OCI-LY1 (cell line): ENCODE measurements at regions not wholly inside any gene's neighbourhood (a gene's known extent, or its start where the extent isn't known, plus 50 kb on each side); places are given as distances from the start of the nearest gene placed in this dataset.
A peak's percentile ranks its signal among the peaks of the same experiment; 100 is the strongest.

Experiments used
- H2AFZ ChIP-seq: fragments of 200-600 bp; sonication (generic), shearing (Covaris generic); 2 replicates; pipeline ENCODE4 v1.6.0; 2014; ENCODE audit warnings: antibody characterized with exemption, mild to moderate bottlenecking, low read length
- H3F3A ChIP-seq: fragments of 200-600 bp; sonication (generic), shearing (Covaris generic); 2 replicates; pipeline ENCODE4 v1.6.0; 2014; ENCODE audit warnings: mild to moderate bottlenecking, antibody characterized with exemption, low read length, moderate library complexity; ENCODE audit not compliant: insufficient read depth
- H3K27ac ChIP-seq: fragments of 200-600 bp; sonication (generic); 2 replicates; pipeline ENCODE4 v1.5.1; 2014; ENCODE audit warnings: low read length, mixed run types, mild to moderate bottlenecking, low read depth; ENCODE audit not compliant: poor library complexity, severe bottlenecking
- H3K27me3 ChIP-seq: fragments of 200-600 bp; sonication (generic); 2 replicates; pipeline ENCODE4 v1.6.0; 2014; ENCODE audit warnings: antibody characterized with exemption, mild to moderate bottlenecking, low read length, moderate library complexity; ENCODE audit not compliant: insufficient read depth
- H3K36me3 ChIP-seq: fragments of 200-600 bp; sonication (generic); 2 replicates; pipeline ENCODE4 v1.6.1; 2014; ENCODE audit warnings: mild to moderate bottlenecking, antibody characterized with exemption, low read length, moderate library complexity, mixed read lengths; ENCODE audit not compliant: insufficient read depth
- H3K4me1 ChIP-seq: fragments of 200-600 bp; sonication (generic); 2 replicates; pipeline ENCODE4 v1.5.1; 2014; ENCODE audit warnings: mild to moderate bottlenecking, low read length, moderate library complexity; ENCODE audit not compliant: insufficient read depth, severe bottlenecking
- H3K4me2 ChIP-seq: fragments of 200-600 bp; sonication (generic), shearing (Covaris generic); 2 replicates; pipeline ENCODE4 v1.6.1; 2014; ENCODE audit warnings: low read length
- H3K4me3 ChIP-seq: fragments of 200-600 bp; sonication (generic); 2 replicates; pipeline ENCODE4 v1.5.1; 2014; ENCODE audit warnings: low read length, low read depth, mild to moderate bottlenecking, mixed read lengths; ENCODE audit not compliant: poor library complexity, severe bottlenecking
- H3K79me2 ChIP-seq: fragments of 200-600 bp; shearing (Covaris generic); 2 replicates; pipeline ENCODE4 v1.6.1; 2016; ENCODE audit warnings: mixed run types, low read length, mixed read lengths; ENCODE audit not compliant: insufficient read depth
- H3K9ac ChIP-seq: fragments of 200-600 bp; sonication (generic), shearing (Covaris generic); 2 replicates; pipeline ENCODE4 v1.6.1; 2014; ENCODE audit warnings: mild to moderate bottlenecking, low read length, mixed read lengths
- H3K9me2 ChIP-seq: fragments of 200-600 bp; sonication (generic), shearing (Covaris generic); 2 replicates; pipeline ENCODE4 v1.6.1; 2014; ENCODE audit warnings: low read depth, mild to moderate bottlenecking, low read length, mixed read lengths
- H3K9me3 ChIP-seq: fragments of 200-600 bp; shearing (Covaris generic); 2 replicates; pipeline ENCODE4 v1.6.1; 2014; ENCODE audit warnings: low read length, mixed read lengths
- H4K20me1 ChIP-seq: fragments of 200-600 bp; sonication (generic), shearing (Covaris generic); 2 replicates; pipeline ENCODE4 v1.6.0; 2016; ENCODE audit warnings: mild to moderate bottlenecking, low read length; ENCODE audit not compliant: insufficient read depth
- CTCF ChIP-seq: fragments of 200-600 bp; sonication (generic), shearing (Covaris generic); IDR thresholded peaks from 2 replicates; pipeline ENCODE4 v1.5.1; 2017; ENCODE audit warnings: mild to moderate bottlenecking, antibody characterized with exemption, low read length, moderate library complexity, mixed read lengths
- EZH2 ChIP-seq: fragments of 200-600 bp; sonication (generic), shearing (Covaris generic); IDR thresholded peaks from 2 replicates; pipeline ENCODE4 v1.8.0; 2017; ENCODE audit warnings: borderline replicate concordance, mixed run types, mild to moderate bottlenecking, antibody characterized with exemption, low read length, moderate library complexity, mixed read lengths

- Histone ChIP-seq H3K9me3 (no peaks in the 10 kb centered on the region), H3K4me1 (no peaks in the 10 kb centered on the region), H3K4me3 (no peak overlapping the region), H3K9me2 (no peaks in the 10 kb centered on the region), H3K79me2 (no peaks in the 10 kb centered on the region), H3K27me3 (no peaks in the 10 kb centered on the region), H2AFZ (no peak overlapping the region), H3F3A (no peaks in the 10 kb centered on the region), H3K4me2 (no peak overlapping the region), H3K27ac (no peak overlapping the region), H3K9ac (no peak overlapping the region), H3K36me3 (no peaks in the 10 kb centered on the region), H4K20me1 (no peaks in the 10 kb centered on the region)
- TF ChIP-seq CTCF: peak; percentile 63
- TF ChIP-seq EZH2: no peak
These were observed 616.9 kb upstream of the MAN1A1 start for GRCh38 chr6:119966484-119966883.

- Histone ChIP-seq H3K27me3 (no peaks in the 10 kb centered on the region), H3K4me1 (no peaks in the 10 kb centered on the region), H3K27ac (no peak overlapping the region), H3K4me2 (no peak overlapping the region), H3K9me2 (no peaks in the 10 kb centered on the region), H3F3A (no peaks in the 10 kb centered on the region), H3K9me3 (no peaks in the 10 kb centered on the region), H3K9ac (no peak overlapping the region), H3K4me3 (no peak overlapping the region), H2AFZ (no peak overlapping the region), H4K20me1 (no peaks in the 10 kb centered on the region), H3K36me3 (no peaks in the 10 kb centered on the region), H3K79me2 (no peaks in the 10 kb centered on the region)
- TF ChIP-seq EZH2 (no peak), CTCF (no peak)
These were observed 616.3 kb upstream of the MAN1A1 start for GRCh38 chr6:119965900-119966299.

- Histone ChIP-seq H3K27ac (no peak overlapping the region), H3K9ac (no peak overlapping the region), H3K4me2 (no peak overlapping the region), H3K4me1 (no peaks in the 10 kb centered on the region), H3K79me2 (no peaks in the 10 kb centered on the region), H3K9me2 (no peaks in the 10 kb centered on the region), H2AFZ (no peak overlapping the region), H3K36me3 (no peaks in the 10 kb centered on the region), H3F3A (no peaks in the 10 kb centered on the region), H3K27me3 (no peaks in the 10 kb centered on the region), H4K20me1 (no peaks in the 10 kb centered on the region), H3K9me3 (no peaks in the 10 kb centered on the region), H3K4me3 (no peak overlapping the region)
- TF ChIP-seq EZH2: no peak
- TF ChIP-seq CTCF: no peak
These were observed 615.4 kb upstream of the MAN1A1 start for GRCh38 chr6:119965008-119965407.
